SU-DHL-6 (cell line): ENCODE measurements at regions not wholly inside any gene's neighbourhood (a gene's known extent, or its start where the extent isn't known, plus 50 kb on each side); places are given as distances from the start of the nearest gene placed in this dataset.

Source experiments
- EZH2phosphoT487 ChIP-seq: fragments of 200-600 bp; sonication (generic), shearing (Covaris generic); conservative IDR thresholded peaks from 2 replicates; pipeline ENCODE4 v1.6.1; 2018; ENCODE audit warnings: mild to moderate bottlenecking, antibody characterized with exemption, low read length, moderate library complexity, mixed read lengths
- TF ChIP-seq, protein P1 (sequence below): fragments of 200-600 bp; sonication (generic); IDR thresholded peaks from one replicate; pipeline ENCODE4 v1.5.1; 2017; ENCODE audit warnings: antibody characterized with exemption, mild to moderate bottlenecking, low read length, moderate library complexity; ENCODE audit not compliant: insufficient read depth, poor library complexity, severe bottlenecking

DNA sequence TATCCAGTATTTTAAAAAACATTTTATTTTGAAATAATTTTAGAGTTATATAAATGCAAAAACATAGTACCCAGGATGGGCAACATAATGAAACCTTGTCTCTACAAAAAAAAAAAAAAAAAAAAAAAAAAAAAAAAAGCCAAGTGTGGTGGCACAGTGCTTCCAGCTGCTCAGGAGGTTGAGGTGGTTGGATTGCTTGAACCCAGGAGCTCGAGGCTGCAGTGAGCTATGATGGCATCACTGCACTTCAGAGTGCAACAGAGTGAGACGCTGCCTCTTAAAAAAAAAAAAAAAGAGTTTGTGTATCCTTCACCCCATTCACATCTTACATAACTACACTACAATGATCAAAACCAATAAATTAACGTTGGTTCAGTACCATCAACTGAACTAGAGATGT lies 115.6 kb upstream of the KIF26B start:
- TF ChIP-seq, protein P1, sequence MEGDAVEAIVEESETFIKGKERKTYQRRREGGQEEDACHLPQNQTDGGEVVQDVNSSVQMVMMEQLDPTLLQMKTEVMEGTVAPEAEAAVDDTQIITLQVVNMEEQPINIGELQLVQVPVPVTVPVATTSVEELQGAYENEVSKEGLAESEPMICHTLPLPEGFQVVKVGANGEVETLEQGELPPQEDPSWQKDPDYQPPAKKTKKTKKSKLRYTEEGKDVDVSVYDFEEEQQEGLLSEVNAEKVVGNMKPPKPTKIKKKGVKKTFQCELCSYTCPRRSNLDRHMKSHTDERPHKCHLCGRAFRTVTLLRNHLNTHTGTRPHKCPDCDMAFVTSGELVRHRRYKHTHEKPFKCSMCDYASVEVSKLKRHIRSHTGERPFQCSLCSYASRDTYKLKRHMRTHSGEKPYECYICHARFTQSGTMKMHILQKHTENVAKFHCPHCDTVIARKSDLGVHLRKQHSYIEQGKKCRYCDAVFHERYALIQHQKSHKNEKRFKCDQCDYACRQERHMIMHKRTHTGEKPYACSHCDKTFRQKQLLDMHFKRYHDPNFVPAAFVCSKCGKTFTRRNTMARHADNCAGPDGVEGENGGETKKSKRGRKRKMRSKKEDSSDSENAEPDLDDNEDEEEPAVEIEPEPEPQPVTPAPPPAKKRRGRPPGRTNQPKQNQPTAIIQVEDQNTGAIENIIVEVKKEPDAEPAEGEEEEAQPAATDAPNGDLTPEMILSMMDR = no peak
- TF ChIP-seq EZH2phosphoT487 = no peak
